ENCODE measurements at regions not wholly inside any gene's neighbourhood (a gene's known extent, or its start where the extent isn't known, plus 50 kb on each side); places are given as distances from the start of the nearest gene placed in this dataset.
A peak's percentile ranks its signal among the peaks of the same experiment; 100 is the strongest.

- H3K27me3 ChIP-seq (ENCODE audit: control insufficient read depth in 3 of 3, insufficient read depth in 3 of 3, low read length in 2 of 3), result no peaks in the 10 kb centered on the region
- no peak for ATAC-seq (ENCODE audit: insufficient read depth, low FRiP score)
- peaks cover 0 to 1% (median 0%) of the 10 kb centered on the region in 4 donors for H3K9me3 ChIP-seq (ENCODE audit: control insufficient read depth in 4 of 4, insufficient read depth in 3 of 4, low read length in 3 of 4)
- TF ChIP-seq CTCF (IDR thresholded peaks at IDR 0.05; ENCODE audit: control extremely low read depth, extremely low read depth), result no peak
- H3K4me1 ChIP-seq (ENCODE audit: control insufficient read depth in 5 of 5, insufficient read depth in 5 of 5, low read length in 5 of 5), result peaks cover 0 to 4% (median 0%) of the 10 kb centered on the region in 5 donors
- no peak overlapping the region for H3K27ac ChIP-seq (ENCODE audit: low read depth in 1 of 2, low read length in 1 of 2)
- no peak for DNase-seq
- no peak overlapping the region for H3K9ac ChIP-seq (ENCODE audit: insufficient read depth in 1 of 2, low read length in 2 of 2)
- no peak overlapping the region for H3K4me3 ChIP-seq
- no peaks in the 10 kb centered on the region for H3K36me3 ChIP-seq (ENCODE audit: control insufficient read depth in 4 of 4, insufficient read depth in 4 of 4, low read length in 4 of 4)
Measured at GRCh38 chr21:16796776-16797175, 716.1 kb upstream of the CXADR start.

DNA sequence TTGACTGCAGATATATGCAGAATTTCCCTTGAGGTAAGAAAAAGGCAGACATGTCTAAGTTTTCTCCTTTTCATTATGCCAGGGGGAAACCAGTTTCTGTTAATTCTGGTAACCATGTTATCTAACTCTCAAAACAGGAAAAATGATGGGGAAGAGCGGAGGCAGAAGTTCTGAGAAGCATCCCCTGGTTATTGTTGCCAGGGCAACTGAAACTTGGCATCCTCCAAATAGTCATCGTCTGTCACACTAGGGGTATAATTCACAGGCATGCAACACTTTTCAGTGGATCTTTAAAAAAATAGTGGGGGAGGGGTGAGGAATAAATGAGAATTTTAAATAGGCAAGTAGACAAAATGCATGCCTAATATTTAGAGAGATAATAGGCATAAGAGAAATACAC, 715.3 kb upstream of the CXADR start:
- H3K9ac ChIP-seq (ENCODE audit: insufficient read depth in 1 of 2, low read length in 2 of 2), result no peak overlapping the region
- H3K27me3 ChIP-seq (ENCODE audit: control insufficient read depth in 3 of 3, insufficient read depth in 3 of 3, low read length in 2 of 3), result no peaks in the 10 kb centered on the region
- ATAC-seq (ENCODE audit: insufficient read depth, low FRiP score), result no peak
- 71 to 77% methylated on average over 2 of the region's 2 CpGs for WGBS, 2 donors
- H3K36me3 ChIP-seq (ENCODE audit: control insufficient read depth in 4 of 4, insufficient read depth in 4 of 4, low read length in 4 of 4), result no peaks in the 10 kb centered on the region
- no peak overlapping the region for H3K27ac ChIP-seq (ENCODE audit: low read depth in 1 of 2, low read length in 1 of 2)
- H3K4me1 ChIP-seq (ENCODE audit: control insufficient read depth in 5 of 5, insufficient read depth in 5 of 5, low read length in 5 of 5), result peaks cover 0 to 4% (median 0%) of the 10 kb centered on the region in 5 donors
- DNase-seq, result peak in 2 of 3 donors; percentile 21 to 29
- no peak for TF ChIP-seq CTCF (IDR thresholded peaks at IDR 0.05; ENCODE audit: control extremely low read depth, extremely low read depth)
- H3K4me3 ChIP-seq, result no peak overlapping the region
- peaks cover 0 to 1% (median 0%) of the 10 kb centered on the region in 4 donors for H3K9me3 ChIP-seq (ENCODE audit: control insufficient read depth in 4 of 4, insufficient read depth in 3 of 4, low read length in 3 of 4)

DNA sequence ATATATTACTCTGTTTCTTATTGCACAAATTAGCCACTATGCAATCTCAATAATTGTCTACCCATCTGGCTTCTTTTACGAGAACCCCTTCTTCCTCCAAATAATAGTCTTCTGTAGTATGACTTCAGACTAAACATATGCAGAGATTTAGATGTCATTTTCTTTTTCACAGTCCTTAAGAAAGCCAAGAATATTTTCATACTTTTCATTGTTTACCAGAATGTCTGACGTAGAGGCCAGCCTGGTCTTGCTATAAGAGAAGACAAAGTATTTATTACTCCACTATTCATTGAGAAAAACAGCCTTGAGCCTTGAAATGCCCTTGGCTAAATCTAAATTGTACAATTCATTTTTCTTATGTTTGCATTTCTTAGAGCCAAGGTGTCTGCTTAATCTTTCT, 714.9 kb upstream of the CXADR start:
- H3K27ac ChIP-seq (ENCODE audit: low read depth in 1 of 2, low read length in 1 of 2), result no peak overlapping the region
- ATAC-seq (ENCODE audit: insufficient read depth, low FRiP score) (no peak), DNase-seq (peak in 2 of 3 donors; percentile 50 to 64)
- no peak overlapping the region for H3K4me3 ChIP-seq
- H3K9ac ChIP-seq (ENCODE audit: insufficient read depth in 1 of 2, low read length in 2 of 2), result no peak overlapping the region
- no peaks in the 10 kb centered on the region for H3K9me3 ChIP-seq (ENCODE audit: control insufficient read depth in 4 of 4, insufficient read depth in 3 of 4, low read length in 3 of 4)
- H3K36me3 ChIP-seq (ENCODE audit: control insufficient read depth in 4 of 4, insufficient read depth in 4 of 4, low read length in 4 of 4), result no peaks in the 10 kb centered on the region
- TF ChIP-seq CTCF (IDR thresholded peaks at IDR 0.05; ENCODE audit: control extremely low read depth, extremely low read depth), result no peak
- no peaks in the 10 kb centered on the region for H3K27me3 ChIP-seq (ENCODE audit: control insufficient read depth in 3 of 3, insufficient read depth in 3 of 3, low read length in 2 of 3)
- H3K4me1 ChIP-seq (ENCODE audit: control insufficient read depth in 5 of 5, insufficient read depth in 5 of 5, low read length in 5 of 5), result peaks cover 0 to 4% (median 0%) of the 10 kb centered on the region in 5 donors
- 73 to 85% methylated on average over 2 of the region's 2 CpGs for whole genome bisulfite sequencing, 2 donors

All from lung (tissue), 11 donors.